Activated gamma-delta T cell treated with Interleukin-2 at 50 U/mL for 16 hours (primary cell): ENCODE measurements at regions not wholly inside any gene's neighbourhood (a gene's known extent, or its start where the extent isn't known, plus 50 kb on each side); places are given as distances from the start of the nearest gene placed in this dataset.

Experiments used
- DNase-seq: peaks from one replicate; pipeline ENCODE4 v3.0.0-alpha.2; 2020

GRCh38 chr2:16314691-16315457, 350.8 kb downstream of the CYRIA start:
- no peak for DNase-seq

- no peak for DNase-seq
Observed at GRCh38 chr2:16314001-16314400, 351.6 kb downstream of the CYRIA start.

- no peak for DNase-seq
Observed at GRCh38 chr2:16313235-16313975, 352.2 kb downstream of the CYRIA start.

- no peak for DNase-seq
Observed at GRCh38 chr2:16312771-16313170, 352.9 kb downstream of the CYRIA start.

- DNase-seq, result no peak
Observed at GRCh38 chr2:16311521-16312440, 353.9 kb downstream of the CYRIA start.

GRCh38 chr2:16308816-16309215, 356.8 kb downstream of the CYRIA start:
- no peak for DNase-seq

GRCh38 chr2:16304876-16305590, 360.6 kb downstream of the CYRIA start:
- no peak for DNase-seq

- no peak for DNase-seq
Observed at GRCh38 chr2:16303761-16304160, 361.9 kb downstream of the CYRIA start.

- DNase-seq, result no peak
Observed at GRCh38 chr2:16303273-16303577, 362.4 kb downstream of the CYRIA start.

- DNase-seq, result no peak
Observed at GRCh38 chr2:16302431-16303272, 362.3 kb downstream of the MYCN start.

GRCh38 chr2:16301961-16302360, 361.6 kb downstream of the MYCN start:
- no peak for DNase-seq

GRCh38 chr2:16298866-16299265, 358.5 kb downstream of the MYCN start:
- DNase-seq, result no peak

- no peak for DNase-seq
Observed at GRCh38 chr2:16296331-16297250, 356.2 kb downstream of the MYCN start.

GRCh38 chr2:16296038-16296290, 355.6 kb downstream of the MYCN start:
- no peak for DNase-seq

GRCh38 chr2:16294791-16295190, 354.4 kb downstream of the MYCN start:
- DNase-seq, result no peak

- DNase-seq, result no peak
Observed at GRCh38 chr2:16293871-16294270, 353.5 kb downstream of the MYCN start.

- DNase-seq, result no peak
Observed at GRCh38 chr2:16293398-16293797, 353.0 kb downstream of the MYCN start.

- no peak for DNase-seq
Observed at GRCh38 chr2:16291731-16292550, 351.6 kb downstream of the MYCN start.

GRCh38 chr2:16291226-16291625, 350.9 kb downstream of the MYCN start:
- no peak for DNase-seq
